T47D (cell line): ENCODE measurements at regions not wholly inside any gene's neighbourhood (a gene's known extent, or its start where the extent isn't known, plus 50 kb on each side); places are given as distances from the start of the nearest gene placed in this dataset.
"Not testable (repeated sequence)": the region's sequence is repeated elsewhere in the genome, so short reads cannot be mapped to it uniquely, and the experiment has no call there.

Experiments
- DNase-seq, 2 experiments: peaks; one replicate each; pipeline versions ENCODE4 v3.0.0 to v3.0.0-alpha.2; 2011 to 2012; ENCODE audit warnings: low read depth in 1 of 2, low spot score in 1 of 2
- JUND ChIP-seq: IDR thresholded peaks from 2 replicates; pipeline ENCODE4 v1.6.1; 2012; ENCODE audit warnings: low read depth
- in situ Hi-C: cut with HindIII; loops from 2 replicates; pipeline ENCODE4 v1.10.0; 2016; ENCODE audit warnings: low sequenced_read_pairs, low pct_unique_long_range_greater_than_20kb

DNA sequence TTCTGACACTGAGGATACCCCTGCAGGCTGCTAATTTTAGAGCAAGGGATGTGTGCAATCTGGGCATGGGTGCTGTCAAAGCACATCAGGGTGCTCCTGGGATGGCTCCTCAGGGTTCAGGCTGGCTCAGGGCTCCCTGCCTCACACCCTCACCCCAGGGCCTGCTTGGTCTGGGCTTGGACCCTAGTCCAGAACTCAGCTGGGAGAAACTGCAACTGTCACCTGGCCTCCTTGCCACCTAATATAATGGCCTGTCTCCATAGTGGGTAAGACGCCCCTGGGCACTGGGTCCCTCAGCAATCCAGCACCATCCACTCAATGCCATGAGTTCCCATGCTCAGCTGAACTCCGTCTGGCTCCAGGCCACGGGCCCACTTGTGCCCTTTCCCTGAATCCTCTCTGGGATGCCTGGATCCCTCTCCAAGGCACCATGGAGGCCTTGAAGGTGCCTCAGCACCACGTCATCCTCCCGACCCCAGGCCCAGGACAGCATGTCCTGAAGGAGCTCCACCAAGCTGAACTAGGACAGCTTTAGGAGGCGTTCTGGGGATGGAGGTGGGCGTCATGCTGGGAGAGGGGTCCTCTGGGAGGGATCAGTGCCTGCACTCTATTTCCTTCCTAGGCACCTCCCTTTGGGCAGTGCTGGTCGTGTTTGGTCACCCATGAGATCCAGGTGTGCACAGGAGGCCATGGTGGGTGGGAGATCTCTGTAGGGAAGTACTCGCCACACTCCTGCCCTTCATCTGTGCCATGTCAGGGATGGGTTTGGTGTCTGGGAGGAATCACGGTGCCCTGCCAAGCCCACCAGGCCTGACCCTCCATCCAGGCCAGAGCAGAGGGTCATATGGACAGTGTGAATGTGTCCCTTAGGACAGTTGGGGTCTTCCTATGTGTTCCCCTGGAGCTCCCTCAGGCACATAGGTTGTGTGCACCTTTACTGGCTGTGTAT is 1688.4 kb downstream of the TP53TG3F start:
- no peak for TF ChIP-seq JUND
- in situ Hi-C loops, result no loop called here
- no peak for DNase-seq

DNA sequence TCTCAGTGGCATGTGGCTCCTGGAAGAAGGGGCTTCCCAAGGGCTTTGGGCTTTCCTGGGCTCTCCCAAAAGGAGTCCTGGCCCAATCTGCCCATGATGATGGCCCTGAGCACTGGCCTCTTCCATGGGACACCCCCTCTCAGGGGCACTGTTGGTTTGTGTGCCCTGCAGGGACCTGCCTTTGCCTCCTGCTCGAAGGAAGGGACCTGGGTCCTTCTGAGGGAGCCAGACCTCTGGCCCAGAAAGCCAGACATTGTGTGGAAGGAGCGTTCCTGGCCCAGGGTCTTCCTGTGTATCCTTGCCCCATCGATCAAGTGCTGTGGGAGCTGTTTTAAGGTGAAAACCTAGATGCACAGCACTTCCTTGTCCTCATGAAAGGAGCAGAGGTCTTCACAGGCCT is 1689.3 kb downstream of the TP53TG3F start:
- DNase-seq, result no peak
- TF ChIP-seq JUND, result no peak
- in situ Hi-C loops, result no loop called here

GRCh38 chr16:35149550-35149949 is 1690.1 kb downstream of the TP53TG3F start:
- TF ChIP-seq JUND, result no peak
- in situ Hi-C loops, result no loop called here
- DNase-seq, result no peak

GRCh38 chr16:35150805-35151312 is 1691.4 kb downstream of the TP53TG3F start:
- no peak for TF ChIP-seq JUND
- in situ Hi-C loops, result no loop called here
- no peak for DNase-seq

- no peak for DNase-seq
- in situ Hi-C loops, result no loop called here
- no peak for TF ChIP-seq JUND
Measured at GRCh38 chr16:35152067-35152627, 1692.7 kb downstream of the TP53TG3F start.

GRCh38 chr16:35154627-35155026 is 1695.2 kb downstream of the TP53TG3F start:
- no peak for TF ChIP-seq JUND
- in situ Hi-C loops, result no loop called here
- no peak for DNase-seq

- in situ Hi-C loops, DNase-seq: not testable (repeated sequence)
Measured at GRCh38 chr16:35157549-35157948, 1698.1 kb downstream of the TP53TG3F start.

DNA sequence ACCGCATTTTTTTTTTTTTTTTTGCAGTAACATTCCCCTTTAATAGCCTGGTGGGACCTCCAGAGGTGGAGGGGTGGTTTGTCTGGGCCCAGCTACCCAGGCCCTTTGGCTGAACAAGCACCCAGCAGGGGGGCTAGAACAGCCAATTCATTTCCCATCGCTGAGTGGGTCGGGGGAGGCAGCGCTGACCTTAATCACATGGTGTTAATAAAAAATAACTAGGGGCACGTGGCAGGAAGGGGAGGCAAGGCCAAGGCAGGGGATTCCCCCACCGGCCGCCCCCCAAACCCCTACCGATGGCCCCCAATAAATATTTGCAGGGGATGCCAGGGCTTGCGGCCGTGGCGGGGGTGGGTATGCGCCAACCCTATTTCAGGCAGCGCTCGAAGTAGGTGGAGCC is 1709.9 kb downstream of the TP53TG3F start:
- DNase-seq, in situ Hi-C loops: not testable (repeated sequence)

DNA sequence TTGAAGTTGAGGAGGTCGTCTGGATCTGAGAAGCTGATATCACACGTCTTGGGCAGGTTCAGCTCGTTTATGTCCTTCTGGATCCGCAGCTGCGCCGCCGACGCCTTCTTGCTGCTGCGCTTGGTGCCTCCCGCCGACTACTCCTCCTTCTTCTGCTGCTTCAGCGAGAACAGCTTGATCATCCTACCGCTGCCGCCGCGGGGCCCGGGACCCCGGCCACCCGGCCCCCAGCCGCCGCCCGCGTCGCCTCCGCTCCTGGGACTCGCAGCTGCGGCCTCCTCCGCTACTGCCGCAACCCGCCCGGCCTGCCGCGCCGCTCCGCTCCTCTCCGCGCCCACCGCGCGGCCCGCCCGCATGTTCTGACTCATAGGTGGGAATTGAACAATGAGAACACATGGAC is 1710.6 kb downstream of the TP53TG3F start:
- DNase-seq, in situ Hi-C loops: not testable (repeated sequence)

GRCh38 chr16:35170610-35171009 is 1711.2 kb downstream of the TP53TG3F start:
- in situ Hi-C loops, result no loop called here
- TF ChIP-seq JUND, result no peak
- DNase-seq, result no peak

GRCh38 chr16:35171106-35171505 is 1711.7 kb downstream of the TP53TG3F start:
- TF ChIP-seq JUND, result no peak
- in situ Hi-C loops, result no loop called here

DNA sequence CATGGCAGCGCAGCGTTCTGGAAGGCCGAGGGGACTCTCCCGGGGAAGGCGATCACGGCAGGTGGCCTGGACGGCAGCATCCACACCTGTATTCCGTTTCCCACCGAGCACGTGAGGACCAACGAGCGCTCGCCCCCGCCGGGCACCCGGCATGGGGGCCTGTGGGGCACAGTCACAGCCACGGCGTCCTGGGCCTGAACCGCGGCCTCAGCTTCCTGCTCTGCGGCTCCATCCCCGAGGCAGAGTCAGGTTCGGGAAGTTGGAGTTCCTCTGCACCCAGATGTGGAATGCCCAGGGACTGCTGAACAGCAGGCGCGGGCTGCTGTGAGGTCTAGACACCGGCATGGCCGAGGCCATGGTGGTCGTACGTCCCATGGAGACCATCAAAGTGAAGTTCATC is 1713.9 kb downstream of the TP53TG3F start:
- in situ Hi-C loops, result no loop called here
- DNase-seq, result no peak
- no peak for TF ChIP-seq JUND

More at GRCh38 chr16:35171106-35171505, 1711.7 kb downstream of the TP53TG3F start:
- DNase-seq, result no peak

GRCh38 chr16:35174016-35174415 is 1714.6 kb downstream of the TP53TG3F start:
- no peak for TF ChIP-seq JUND
- DNase-seq, result no peak
- in situ Hi-C loops, result no loop called here
